ENCODE measurements at regions not wholly inside any gene's neighbourhood (a gene's known extent, or its start where the extent isn't known, plus 50 kb on each side); places are given as distances from the start of the nearest gene placed in this dataset.

DNA sequence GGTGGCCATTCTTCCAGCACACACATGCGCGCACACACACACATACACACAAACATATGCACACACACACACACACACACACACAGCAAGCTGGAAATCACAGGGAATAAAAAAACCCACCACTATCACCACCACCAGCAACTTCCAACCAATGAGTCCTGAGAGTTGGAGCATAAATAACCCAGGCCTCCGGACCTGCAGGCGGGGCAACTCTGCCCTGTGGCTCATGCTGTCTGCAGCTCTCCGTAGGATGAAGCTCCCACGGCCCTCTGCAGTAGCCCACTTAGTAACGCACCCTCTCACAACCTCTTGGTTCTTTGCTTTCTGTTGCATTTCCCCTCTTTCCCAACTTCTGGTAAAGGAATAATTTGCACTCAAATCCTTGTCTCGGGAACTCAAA, 275.2 kb downstream of the PREX1 start:
- H3K36me3 ChIP-seq, result no peaks in the 10 kb centered on the region
- no peaks in the 10 kb centered on the region for H3K27me3 ChIP-seq
- H3K27ac ChIP-seq, result no peak overlapping the region
- H3K4me1 ChIP-seq, result no peaks in the 10 kb centered on the region
- TF ChIP-seq, protein P1, sequence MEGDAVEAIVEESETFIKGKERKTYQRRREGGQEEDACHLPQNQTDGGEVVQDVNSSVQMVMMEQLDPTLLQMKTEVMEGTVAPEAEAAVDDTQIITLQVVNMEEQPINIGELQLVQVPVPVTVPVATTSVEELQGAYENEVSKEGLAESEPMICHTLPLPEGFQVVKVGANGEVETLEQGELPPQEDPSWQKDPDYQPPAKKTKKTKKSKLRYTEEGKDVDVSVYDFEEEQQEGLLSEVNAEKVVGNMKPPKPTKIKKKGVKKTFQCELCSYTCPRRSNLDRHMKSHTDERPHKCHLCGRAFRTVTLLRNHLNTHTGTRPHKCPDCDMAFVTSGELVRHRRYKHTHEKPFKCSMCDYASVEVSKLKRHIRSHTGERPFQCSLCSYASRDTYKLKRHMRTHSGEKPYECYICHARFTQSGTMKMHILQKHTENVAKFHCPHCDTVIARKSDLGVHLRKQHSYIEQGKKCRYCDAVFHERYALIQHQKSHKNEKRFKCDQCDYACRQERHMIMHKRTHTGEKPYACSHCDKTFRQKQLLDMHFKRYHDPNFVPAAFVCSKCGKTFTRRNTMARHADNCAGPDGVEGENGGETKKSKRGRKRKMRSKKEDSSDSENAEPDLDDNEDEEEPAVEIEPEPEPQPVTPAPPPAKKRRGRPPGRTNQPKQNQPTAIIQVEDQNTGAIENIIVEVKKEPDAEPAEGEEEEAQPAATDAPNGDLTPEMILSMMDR (IDR thresholded peaks at IDR 0.05), result no peak
- no peak for DNase-seq (ENCODE audit: low spot score in 2 of 2)
- H3K9me3 ChIP-seq, result no peaks in the 10 kb centered on the region
- intact Hi-C loops (cut with DNase I), result no loop called here
- no peak overlapping the region for H3K4me3 ChIP-seq

DNA sequence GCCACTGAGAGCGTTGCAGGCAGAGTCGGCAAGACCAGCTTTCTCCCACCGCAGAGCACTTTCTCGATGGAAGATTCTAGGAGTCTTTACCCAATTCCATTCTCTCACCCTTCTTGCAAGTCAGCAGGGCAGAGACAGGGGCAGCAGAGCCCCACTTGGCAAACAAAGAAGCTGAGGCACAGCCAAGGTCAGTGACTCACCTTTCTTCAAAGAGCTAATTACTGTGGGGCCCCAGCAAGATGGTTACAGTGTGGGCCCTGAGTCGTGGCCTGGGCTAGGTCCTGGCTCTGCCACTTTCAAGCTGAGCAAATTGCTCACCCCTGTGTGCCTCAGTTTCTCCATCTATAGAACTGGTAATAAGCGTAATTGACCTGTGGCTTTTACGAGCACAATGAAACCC, 277.0 kb downstream of the PREX1 start:
- Histone ChIP-seq H3K4me3 (no peak overlapping the region), H3K4me1 (no peaks in the 10 kb centered on the region), H3K9me3 (no peaks in the 10 kb centered on the region), H3K36me3 (no peaks in the 10 kb centered on the region), H3K27ac (no peak overlapping the region), H3K27me3 (no peaks in the 10 kb centered on the region)
- TF ChIP-seq, protein P1 (IDR thresholded peaks at IDR 0.05), result no peak
- intact Hi-C loops (cut with DNase I), result no loop called here
- no peak for DNase-seq (ENCODE audit: low spot score in 2 of 2)

DNA sequence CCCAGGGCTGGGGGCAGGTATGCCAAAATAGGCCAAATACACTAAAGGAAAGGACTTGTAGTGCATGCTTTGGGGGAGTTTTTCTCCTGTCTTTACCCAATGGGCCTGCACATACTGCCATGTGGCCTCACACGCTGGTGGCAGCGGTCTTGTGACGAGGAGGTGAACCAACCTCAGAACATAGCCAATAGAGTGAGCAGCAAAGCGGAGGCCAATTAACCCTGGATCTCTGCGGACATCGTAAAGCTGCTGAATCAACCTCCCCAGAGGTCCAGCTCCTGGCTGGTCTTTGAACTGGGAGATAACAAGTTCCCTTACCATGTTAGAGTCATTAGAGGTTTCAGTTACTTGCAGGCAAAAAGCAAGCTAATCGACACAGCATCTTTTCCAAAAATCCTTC, 280.1 kb downstream of the PREX1 start:
- H3K4me1 ChIP-seq, result no peaks in the 10 kb centered on the region
- no peaks in the 10 kb centered on the region for H3K27me3 ChIP-seq
- DNase-seq (ENCODE audit: low spot score in 2 of 2), result no peak
- no peak overlapping the region for H3K27ac ChIP-seq
- intact Hi-C loops (cut with DNase I), result no loop called here
- H3K36me3 ChIP-seq, result no peaks in the 10 kb centered on the region
- H3K9me3 ChIP-seq, result no peaks in the 10 kb centered on the region
- H3K4me3 ChIP-seq, result no peak overlapping the region
- TF ChIP-seq, protein P1 (IDR thresholded peaks at IDR 0.05), result no peak

DNA sequence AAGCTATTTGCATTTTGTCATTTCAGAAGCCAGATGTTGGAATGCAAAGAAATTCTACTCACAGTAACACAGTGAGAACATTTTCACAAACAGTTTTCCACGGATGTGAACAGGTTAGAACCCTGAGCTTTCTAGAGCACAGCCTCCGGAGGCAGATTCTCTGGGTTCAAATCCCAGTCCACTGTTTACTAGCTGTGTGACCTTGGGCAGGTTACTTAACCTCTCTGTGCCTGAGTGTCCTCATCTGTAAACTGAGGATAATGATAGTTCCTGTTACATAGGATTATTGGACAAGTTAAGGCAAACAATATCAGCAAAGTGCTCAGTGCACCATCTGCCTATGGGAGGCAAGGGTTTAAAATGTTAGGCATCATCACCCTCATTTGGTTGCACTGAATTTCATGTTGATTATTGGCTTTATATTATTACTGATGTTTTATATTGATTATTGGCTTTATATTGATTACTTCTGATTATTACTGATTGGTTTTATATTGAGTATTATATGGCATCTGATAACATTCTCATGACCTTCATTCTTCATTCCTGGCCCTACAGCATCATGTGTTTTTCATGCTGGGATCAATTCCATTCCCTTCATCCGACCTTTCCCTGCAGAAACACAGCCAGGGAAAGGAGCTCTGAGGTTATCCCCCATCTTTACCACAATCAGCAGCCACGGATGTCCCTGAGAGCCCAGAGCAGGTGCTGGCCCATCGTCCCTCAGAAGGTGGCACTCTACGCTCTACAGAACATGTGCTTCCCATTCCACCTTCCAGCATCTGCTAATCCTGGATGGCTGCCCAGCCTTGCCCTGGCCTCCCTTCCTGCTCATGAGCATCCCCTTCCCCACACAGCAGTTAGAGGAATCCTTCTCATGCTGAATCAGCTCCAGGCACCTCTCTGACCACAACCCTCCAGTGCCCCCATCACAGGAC, 283.1 kb downstream of the PREX1 start:
- no peaks in the 10 kb centered on the region for H3K36me3 ChIP-seq
- H3K27ac ChIP-seq, result no peak overlapping the region
- H3K4me1 ChIP-seq, result no peaks in the 10 kb centered on the region
- TF ChIP-seq, protein P1 (IDR thresholded peaks at IDR 0.05), result no peak
- no peak for DNase-seq (ENCODE audit: low spot score in 2 of 2)
- H3K27me3 ChIP-seq, result no peaks in the 10 kb centered on the region
- H3K9me3 ChIP-seq, result no peaks in the 10 kb centered on the region
- H3K4me3 ChIP-seq, result no peak overlapping the region
- intact Hi-C loops (cut with DNase I), result no loop called here

DNA sequence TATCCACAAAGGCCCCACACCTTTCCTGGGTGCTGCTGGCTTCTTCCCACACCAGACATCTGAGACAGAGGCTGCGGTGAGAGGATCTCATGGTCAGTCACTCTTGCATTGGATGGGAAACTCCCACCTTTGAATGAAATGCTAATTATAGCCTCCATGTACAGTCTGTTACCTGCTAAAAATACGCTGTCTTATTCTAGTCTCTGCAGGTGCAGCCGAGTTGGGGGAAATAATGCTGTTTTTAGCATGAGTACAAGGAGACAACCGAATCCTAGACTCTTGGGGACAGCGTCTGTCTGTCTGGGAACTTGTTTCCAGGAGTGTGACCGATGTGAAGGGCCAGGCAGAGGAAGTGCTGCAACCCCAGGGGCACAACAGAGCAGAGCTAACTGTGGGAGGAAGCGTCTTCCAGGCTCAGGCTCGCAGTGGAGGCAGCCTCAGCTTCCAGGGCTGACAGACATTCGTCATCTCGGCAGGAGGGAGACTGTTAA, 286.2 kb downstream of the PREX1 start:
- Histone ChIP-seq H3K4me1 (no peaks in the 10 kb centered on the region), H3K27ac (no peak overlapping the region), H3K9me3 (no peaks in the 10 kb centered on the region), H3K4me3 (no peak overlapping the region), H3K27me3 (no peaks in the 10 kb centered on the region), H3K36me3 (no peaks in the 10 kb centered on the region)
- TF ChIP-seq, protein P1 (IDR thresholded peaks at IDR 0.05), result no peak
- intact Hi-C loops (cut with DNase I), result no loop called here
- no peak for DNase-seq (ENCODE audit: low spot score in 2 of 2)

Measured in ascending aorta (tissue), 2 donors.